ENCODE measurements at regions not wholly inside any gene's neighbourhood (a gene's known extent, or its start where the extent isn't known, plus 50 kb on each side); places are given as distances from the start of the nearest gene placed in this dataset.

GRCh38 chr16:64121473-64121872 is 1000.4 kb downstream of the CDH11 start:
- no peak overlapping the region for H3K4me3 ChIP-seq (ENCODE audit: low read depth, low read length)
- TF ChIP-seq CTCF (IDR thresholded peaks at IDR 0.05; ENCODE audit: insufficient read depth, low read depth, low read length): no peak
- DNase-seq (ENCODE audit: low read depth): peak; percentile 39

- DNase-seq (ENCODE audit: low read depth): no peak
- TF ChIP-seq CTCF (IDR thresholded peaks at IDR 0.05; ENCODE audit: insufficient read depth, low read depth, low read length): no peak
- no peak overlapping the region for H3K4me3 ChIP-seq (ENCODE audit: low read depth, low read length)
These were observed 1005.7 kb downstream of the CDH11 start for GRCh38 chr16:64116151-64116550.

- DNase-seq (ENCODE audit: low read depth): no peak
- no peak overlapping the region for H3K4me3 ChIP-seq (ENCODE audit: low read depth, low read length)
- no peak for TF ChIP-seq CTCF (IDR thresholded peaks at IDR 0.05; ENCODE audit: insufficient read depth, low read depth, low read length)
These were observed 1012.6 kb downstream of the CDH11 start for GRCh38 chr16:64109241-64109640.

GRCh38 chr16:64102654-64103053 is 1019.2 kb downstream of the CDH11 start:
- TF ChIP-seq CTCF (IDR thresholded peaks at IDR 0.05; ENCODE audit: insufficient read depth, low read depth, low read length): no peak
- DNase-seq (ENCODE audit: low read depth): no peak

GRCh38 chr16:64098451-64098850 is 1023.4 kb downstream of the CDH11 start:
- no peak for TF ChIP-seq CTCF (IDR thresholded peaks at IDR 0.05; ENCODE audit: insufficient read depth, low read depth, low read length)
- H3K4me3 ChIP-seq (ENCODE audit: low read depth, low read length): no peak overlapping the region
- DNase-seq (ENCODE audit: low read depth): no peak

More at GRCh38 chr16:64102654-64103053, 1019.2 kb downstream of the CDH11 start:
- H3K4me3 ChIP-seq (ENCODE audit: low read depth, low read length): no peak overlapping the region

- DNase-seq (ENCODE audit: low read depth): no peak
- no peak for TF ChIP-seq CTCF (IDR thresholded peaks at IDR 0.05; ENCODE audit: insufficient read depth, low read depth, low read length)
- H3K4me3 ChIP-seq (ENCODE audit: low read depth, low read length): no peak overlapping the region
These were observed 1025.2 kb downstream of the CDH11 start for GRCh38 chr16:64096689-64097088.

- no peak overlapping the region for H3K4me3 ChIP-seq (ENCODE audit: low read depth, low read length)
- TF ChIP-seq CTCF (IDR thresholded peaks at IDR 0.05; ENCODE audit: insufficient read depth, low read depth, low read length): no peak
- peak; percentile 83 for DNase-seq (ENCODE audit: low read depth)
These were observed 1026.8 kb downstream of the CDH11 start for GRCh38 chr16:64094992-64095634.

Data from fibroblast of villous mesenchyme (primary cell).